ENCODE measurements at regions not wholly inside any gene's neighbourhood (a gene's known extent, or its start where the extent isn't known, plus 50 kb on each side); places are given as distances from the start of the nearest gene placed in this dataset.

- DNase-seq (ENCODE audit: low spot score) = no peak
Observed at GRCh38 chr13:33891196-33891742, 73.3 kb downstream of the RFC3 start.

DNA sequence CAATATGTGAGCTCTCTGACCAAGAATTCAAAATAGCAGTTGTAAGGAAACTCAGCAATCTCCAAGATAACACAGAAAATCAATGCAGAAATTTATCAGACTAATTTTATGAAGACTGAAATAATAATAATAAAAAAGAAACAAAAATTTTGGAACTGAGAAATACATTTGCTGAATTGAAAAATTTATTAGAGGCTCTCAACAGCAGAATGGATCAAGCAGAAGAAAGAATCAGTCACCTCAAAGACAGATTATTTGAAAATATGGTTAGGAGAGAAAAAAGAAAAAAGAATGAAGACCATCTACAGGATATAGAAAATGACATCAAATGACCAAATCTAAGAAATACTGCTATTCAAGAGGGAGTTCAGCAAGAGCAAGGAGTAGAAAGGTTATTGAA lies 75.6 kb downstream of the RFC3 start:
- no peak for DNase-seq (ENCODE audit: low spot score)

DNA sequence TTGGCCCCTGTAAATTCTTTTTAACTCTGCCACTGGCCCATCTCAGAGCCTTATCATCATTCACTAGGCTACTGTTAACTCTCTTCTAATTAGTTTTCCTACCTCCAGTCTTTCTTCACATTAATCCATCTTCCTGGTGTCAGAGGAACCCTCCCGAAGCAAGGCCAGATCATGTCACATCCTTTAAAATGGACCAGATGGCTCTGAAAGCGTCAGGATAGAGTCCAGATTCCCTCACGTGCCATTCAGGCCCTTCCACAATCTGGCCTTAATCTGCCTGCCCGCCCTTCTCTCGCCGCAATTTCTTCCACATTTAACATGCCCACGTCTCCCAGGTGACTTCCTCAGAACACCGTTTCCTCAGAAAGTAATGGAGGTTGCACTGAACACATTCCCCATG lies 86.5 kb downstream of the RFC3 start:
- DNase-seq (ENCODE audit: low spot score) = no peak

- DNase-seq (ENCODE audit: low spot score) = no peak
Observed at GRCh38 chr13:33908116-33908515, 90.2 kb downstream of the RFC3 start.

GRCh38 chr13:33910255-33910654 lies 92.3 kb downstream of the RFC3 start:
- no peak for DNase-seq (ENCODE audit: low spot score)

DNA sequence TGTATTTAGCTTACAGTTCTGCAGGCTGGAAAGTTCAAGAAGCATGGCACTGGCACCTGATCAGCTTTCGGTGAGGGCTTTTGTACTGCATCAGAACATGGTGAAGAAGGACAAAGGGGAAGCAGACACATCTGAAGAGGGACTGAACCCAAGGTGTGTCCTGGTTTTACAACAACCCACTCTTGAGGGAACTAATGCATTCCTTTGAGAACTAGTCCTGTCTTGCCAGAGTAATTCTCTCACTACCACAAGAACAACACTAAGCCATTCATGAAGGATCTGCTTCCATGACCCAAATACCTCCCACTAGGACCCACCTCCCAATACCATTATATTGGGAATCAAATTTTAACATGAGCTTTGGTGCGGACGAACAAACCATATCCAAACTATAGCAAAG lies 93.6 kb downstream of the RFC3 start:
- DNase-seq (ENCODE audit: low spot score) = no peak

DNA sequence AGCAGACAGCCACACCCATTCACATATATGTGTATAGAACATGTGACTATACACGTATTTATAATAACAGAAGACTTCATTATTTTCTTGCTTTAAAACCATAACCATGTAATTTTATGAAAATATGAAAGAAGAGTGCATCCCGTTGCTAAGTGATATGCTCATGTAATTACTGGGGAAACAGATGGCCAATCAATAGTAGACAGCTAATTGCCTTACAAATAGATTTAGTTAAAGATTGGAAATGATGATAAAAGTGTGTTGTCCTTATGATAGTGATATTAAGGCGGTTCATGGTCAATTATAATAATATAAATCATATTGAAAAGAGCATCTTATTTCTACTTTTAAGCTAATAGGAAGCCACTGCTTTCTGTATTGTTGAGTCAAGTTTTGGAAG lies 95.9 kb downstream of the RFC3 start:
- no peak for DNase-seq (ENCODE audit: low spot score)

- DNase-seq (ENCODE audit: low spot score) = no peak
Observed at GRCh38 chr13:33917190-33917589, 99.2 kb downstream of the RFC3 start.

- no peak for DNase-seq (ENCODE audit: low spot score)
Observed at GRCh38 chr13:33918199-33918932, 100.4 kb downstream of the RFC3 start.

DNA sequence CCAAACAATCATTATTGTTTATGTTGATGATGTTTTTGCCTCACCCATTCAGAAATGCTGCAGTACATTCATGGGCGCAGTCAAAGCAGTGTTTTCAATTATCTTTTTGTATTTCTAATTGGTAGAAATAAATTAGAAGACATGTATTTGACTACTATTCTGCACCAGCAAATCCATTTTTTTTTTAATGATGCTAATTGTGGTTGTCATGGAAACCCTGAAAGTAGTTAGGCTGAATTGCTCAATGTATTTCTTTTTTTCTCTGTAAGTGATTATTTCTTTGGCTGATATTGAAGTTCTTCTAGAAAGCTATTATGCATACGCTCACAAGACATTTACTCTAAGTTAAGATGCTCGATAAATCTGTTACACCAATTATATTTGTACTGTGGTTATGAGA lies 101.2 kb downstream of the RFC3 start:
- DNase-seq (ENCODE audit: low spot score) = no peak

GRCh38 chr13:33925563-33925962 lies 107.6 kb downstream of the RFC3 start:
- DNase-seq (ENCODE audit: low spot score) = no peak

DNA sequence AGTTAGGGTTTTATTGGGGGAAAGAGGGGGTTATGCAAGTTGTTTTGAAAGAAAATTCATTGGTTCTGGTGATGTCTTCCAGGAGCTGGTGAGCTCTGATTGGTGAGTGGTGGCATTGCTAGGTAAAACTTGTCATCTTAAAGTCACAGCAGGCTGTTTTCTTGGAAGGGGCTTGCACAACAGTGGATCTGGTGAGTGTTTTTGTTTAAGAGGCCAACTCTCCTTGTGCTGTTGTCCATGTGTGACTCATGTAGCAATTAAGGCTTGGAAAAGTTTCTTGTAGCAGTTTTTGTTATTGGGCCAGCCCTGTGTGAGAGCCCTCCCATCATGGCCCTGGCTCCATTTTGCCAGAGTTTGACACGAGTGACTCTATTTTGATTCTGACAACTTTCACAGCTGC lies 109.4 kb downstream of the RFC3 start:
- no peak for DNase-seq (ENCODE audit: low spot score)

DNA sequence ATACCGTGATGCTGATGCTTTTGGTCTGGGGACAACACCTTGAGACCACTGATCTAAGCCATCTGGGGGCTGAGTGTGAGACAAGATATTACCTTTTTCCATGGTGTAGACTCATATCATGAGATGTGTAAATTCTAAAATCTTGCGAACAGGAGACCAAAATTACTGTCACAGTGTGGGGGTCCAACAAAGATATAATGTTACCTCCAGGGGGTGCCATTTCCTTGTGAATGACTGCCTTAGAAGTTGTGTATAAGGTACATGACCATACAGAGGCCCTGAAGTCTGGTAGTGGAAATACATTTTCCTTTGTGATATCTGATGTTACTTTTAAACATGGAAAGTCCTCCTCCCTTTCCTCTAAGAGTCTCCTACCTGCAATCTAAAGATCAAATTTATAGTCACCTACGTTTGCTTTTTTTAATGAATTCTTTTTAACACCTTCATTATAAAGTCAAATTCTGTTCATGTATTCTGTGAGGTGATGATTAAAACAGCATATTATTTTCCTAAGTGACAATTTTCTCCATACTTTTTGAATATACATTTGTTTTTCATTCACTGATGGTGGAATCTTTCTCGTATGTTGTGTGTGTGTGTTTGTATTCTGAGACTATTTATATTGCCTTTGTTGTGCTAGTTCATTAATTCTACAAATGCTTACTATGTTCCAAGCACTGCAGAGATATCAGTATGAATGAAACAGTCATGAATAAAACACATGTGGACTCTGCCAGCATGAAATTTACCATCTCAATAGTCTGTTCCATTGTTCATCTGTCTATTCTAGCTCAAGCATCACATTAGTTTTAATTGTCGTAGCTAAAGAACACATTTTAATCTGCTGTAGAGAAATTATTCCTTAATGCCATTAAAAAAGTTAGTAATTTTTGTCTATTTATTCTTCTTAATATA lies 113.7 kb downstream of the RFC3 start:
- no peak for DNase-seq (ENCODE audit: low spot score)

GRCh38 chr13:33932769-33933406 lies 114.9 kb downstream of the RFC3 start:
- no peak for DNase-seq (ENCODE audit: low spot score)

- DNase-seq (ENCODE audit: low spot score) = no peak
Observed at GRCh38 chr13:33933810-33934209, 115.9 kb downstream of the RFC3 start.

DNA sequence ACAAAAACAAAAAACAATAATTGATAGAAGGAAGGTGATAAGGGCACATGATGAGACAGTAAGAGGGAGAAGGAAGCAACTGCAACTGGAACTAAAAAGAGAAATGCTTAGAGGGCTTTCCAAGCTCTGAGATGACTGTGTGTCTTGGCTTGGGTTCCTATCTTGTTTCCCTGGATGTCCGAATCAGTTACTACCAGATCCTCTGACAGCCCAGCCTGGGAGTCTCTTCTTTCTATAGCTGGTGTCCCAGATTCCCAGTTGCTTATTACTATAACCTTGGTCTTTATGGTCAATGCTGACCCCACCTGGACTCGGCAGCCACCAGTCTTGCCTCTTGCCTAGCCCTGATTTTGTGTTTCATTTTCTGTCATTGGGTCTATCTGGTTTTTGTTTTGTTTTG lies 116.4 kb downstream of the RFC3 start:
- no peak for DNase-seq (ENCODE audit: low spot score)

GRCh38 chr13:33934951-33935371 lies 117.0 kb downstream of the RFC3 start:
- DNase-seq (ENCODE audit: low spot score) = no peak

- DNase-seq (ENCODE audit: low spot score) = no peak
Observed at GRCh38 chr13:33935969-33936368, 118.0 kb downstream of the RFC3 start.

DNA sequence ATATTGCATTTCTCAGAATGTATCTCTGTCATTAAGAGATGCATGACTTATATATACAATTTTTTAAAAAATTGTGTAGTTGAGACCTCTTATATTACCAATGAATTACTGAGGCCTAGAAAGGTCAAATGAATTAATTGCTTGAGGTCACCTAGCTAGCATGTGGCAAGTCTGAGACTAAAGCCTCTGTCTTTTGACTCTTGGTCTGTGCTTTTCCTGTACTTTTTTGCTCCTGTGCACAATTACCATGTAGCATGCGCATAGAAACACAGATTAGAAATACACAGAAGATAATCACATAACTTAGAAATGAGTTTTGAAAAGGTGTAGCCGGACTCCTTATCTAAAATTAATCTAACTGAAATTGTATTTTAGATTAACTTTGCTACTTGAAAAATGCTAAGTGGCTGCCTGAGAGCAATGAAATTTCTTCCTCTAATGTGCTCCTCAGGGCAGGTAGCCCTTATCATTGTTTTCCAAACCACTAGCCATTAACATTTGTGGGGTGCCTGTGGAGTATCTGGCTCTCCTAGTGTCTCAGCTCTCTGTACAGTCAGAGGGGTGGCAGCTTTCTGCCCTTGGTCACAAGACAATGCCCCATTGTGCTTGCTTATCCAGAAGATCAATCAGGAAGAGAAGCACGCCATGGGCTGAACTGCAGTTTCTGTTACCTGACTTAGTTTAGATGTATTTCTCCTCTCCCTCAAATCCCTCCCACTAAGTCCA lies 119.6 kb downstream of the RFC3 start:
- no peak for DNase-seq (ENCODE audit: low spot score)

GRCh38 chr13:33940256-33940655 lies 122.3 kb downstream of the RFC3 start:
- no peak for DNase-seq (ENCODE audit: low spot score)

GRCh38 chr13:33940898-33941297 lies 122.9 kb downstream of the RFC3 start:
- no peak for DNase-seq (ENCODE audit: low spot score)

DNA sequence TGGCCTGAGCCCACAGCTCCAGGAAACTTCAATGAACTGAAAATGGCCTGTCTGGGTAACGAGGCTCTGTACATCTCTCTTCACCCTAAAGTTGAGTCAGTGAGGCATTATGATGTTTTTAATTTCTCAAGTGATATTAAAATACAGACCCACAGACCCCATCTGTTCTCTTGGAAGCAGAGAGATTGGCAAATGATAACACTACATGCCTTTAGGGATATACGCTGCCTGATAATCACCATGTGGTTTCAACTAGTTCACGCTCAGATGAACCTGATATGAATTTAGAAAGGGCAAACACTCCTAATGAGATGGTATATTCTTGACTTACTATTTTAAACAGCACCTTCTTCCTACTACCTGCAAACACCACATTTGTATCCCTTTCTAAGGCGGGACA lies 127.5 kb downstream of the RFC3 start:
- no peak for DNase-seq (ENCODE audit: low spot score)

Data from left forelimb (tissue), 1 donor.